ENCODE measurements at regions not wholly inside any gene's neighbourhood (a gene's known extent, or its start where the extent isn't known, plus 50 kb on each side); places are given as distances from the start of the nearest gene placed in this dataset.

DNA sequence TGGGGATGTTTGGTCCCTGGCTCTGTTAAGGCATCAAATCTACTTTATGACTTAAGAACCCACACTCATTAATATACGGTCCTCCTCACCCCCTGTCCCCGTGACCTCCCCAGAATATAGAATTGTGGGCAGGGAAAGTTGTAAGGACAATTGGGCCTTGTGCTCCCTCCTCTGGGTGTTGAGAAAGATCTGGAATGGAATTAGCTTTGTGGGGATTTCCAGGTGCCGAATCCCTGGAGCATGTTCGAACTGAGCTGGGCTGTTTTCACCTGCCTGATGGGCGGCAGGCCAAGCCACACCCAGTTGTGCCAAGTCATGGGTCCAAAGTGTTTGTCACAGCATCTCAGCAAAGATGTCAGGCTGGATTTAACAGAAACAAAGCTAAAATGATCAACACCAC is 349.3 kb upstream of the KLF3 start:
- Histone ChIP-seq H3K4me3 (no peak overlapping the region), H3K9me3 (no peaks in the 10 kb centered on the region), H3K4me1 (peaks cover 19 to 50% (median 28%) of the 10 kb centered on the region in 3 donors), H3K36me3 (no peaks in the 10 kb centered on the region), H3K27me3 (no peaks in the 10 kb centered on the region), H3K27ac (peak overlapping the region; percentile 71 to 86 (median 82))
- 35 to 55% methylated on average over 4 to 5 of the region's 5 CpGs for WGBS, 2 donors
- DNase-seq = no peak
- TF ChIP-seq, protein P1, sequence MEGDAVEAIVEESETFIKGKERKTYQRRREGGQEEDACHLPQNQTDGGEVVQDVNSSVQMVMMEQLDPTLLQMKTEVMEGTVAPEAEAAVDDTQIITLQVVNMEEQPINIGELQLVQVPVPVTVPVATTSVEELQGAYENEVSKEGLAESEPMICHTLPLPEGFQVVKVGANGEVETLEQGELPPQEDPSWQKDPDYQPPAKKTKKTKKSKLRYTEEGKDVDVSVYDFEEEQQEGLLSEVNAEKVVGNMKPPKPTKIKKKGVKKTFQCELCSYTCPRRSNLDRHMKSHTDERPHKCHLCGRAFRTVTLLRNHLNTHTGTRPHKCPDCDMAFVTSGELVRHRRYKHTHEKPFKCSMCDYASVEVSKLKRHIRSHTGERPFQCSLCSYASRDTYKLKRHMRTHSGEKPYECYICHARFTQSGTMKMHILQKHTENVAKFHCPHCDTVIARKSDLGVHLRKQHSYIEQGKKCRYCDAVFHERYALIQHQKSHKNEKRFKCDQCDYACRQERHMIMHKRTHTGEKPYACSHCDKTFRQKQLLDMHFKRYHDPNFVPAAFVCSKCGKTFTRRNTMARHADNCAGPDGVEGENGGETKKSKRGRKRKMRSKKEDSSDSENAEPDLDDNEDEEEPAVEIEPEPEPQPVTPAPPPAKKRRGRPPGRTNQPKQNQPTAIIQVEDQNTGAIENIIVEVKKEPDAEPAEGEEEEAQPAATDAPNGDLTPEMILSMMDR (IDR thresholded peaks at IDR 0.05) = no peak
- TF ChIP-seq POLR2A (IDR thresholded peaks at IDR 0.05) = no peak
- intact Hi-C loops (cut with DNase I) = loop anchor here (5.0 kb wide), 1 partner anchor 358 kb away; no protein-coding TSS in a partner anchor

DNA sequence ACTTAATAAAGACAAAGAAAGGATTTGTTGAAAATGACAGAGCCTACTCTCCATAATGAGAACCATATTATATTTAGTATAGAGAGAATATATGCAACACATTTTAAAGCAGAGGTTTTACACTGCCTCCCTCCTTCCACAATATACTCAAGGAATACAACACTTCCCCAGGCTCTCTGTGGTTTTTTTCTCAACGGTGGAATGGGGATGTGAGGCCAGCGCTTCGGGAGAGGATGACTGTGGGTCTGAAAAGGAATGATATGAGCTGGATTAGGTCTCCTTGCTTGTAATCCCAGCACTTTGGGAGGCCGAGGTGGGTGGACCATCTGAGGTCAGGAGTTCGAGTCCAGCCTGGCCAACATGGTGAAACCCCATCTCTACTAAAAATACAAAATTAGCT is 348.7 kb upstream of the KLF3 start:
- Histone ChIP-seq H3K4me1 (peaks cover 22 to 57% (median 33%) of the 10 kb centered on the region in 3 donors), H3K27ac (peak overlapping the region in 3 of 4 donors; percentile 25 to 86 (median 81)), H3K36me3 (no peaks in the 10 kb centered on the region), H3K9me3 (no peaks in the 10 kb centered on the region), H3K4me3 (no peak overlapping the region), H3K27me3 (no peaks in the 10 kb centered on the region)
- WGBS, 2 donors = 59 to 81% methylated on average over 3 to 5 of the region's 5 CpGs
- no peak for TF ChIP-seq POLR2A (IDR thresholded peaks at IDR 0.05)
- TF ChIP-seq, protein P1 (IDR thresholded peaks at IDR 0.05) = no peak
- no peak for DNase-seq
- intact Hi-C loops (cut with DNase I) = loop anchor here (5.0 kb wide), 1 partner anchor 357 kb away; no protein-coding TSS in a partner anchor

DNA sequence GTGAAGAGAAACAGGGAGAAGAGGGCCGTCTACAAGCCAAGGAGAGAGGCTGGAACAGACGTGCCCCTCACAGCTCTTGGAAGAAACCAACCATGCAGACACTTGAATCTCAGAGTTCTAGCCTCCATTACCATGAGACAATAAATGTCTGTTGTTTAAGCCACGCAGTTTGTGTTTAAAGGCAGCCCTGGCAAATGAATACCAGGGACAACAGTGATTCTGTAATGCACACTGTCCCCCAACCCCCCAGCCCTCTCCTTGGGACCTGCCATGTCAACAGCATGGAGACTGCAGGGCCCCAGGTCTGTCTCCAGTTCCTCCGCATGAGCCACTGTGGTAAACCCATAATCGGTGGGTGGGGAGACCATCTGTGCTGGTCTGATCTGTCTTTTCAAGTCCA is 348.0 kb upstream of the KLF3 start:
- 91 to 94% methylated on average over 5 of the region's 5 CpGs for WGBS, 2 donors
- peaks cover 22 to 63% (median 35%) of the 10 kb centered on the region in 3 donors for H3K4me1 ChIP-seq
- H3K27me3 ChIP-seq = no peaks in the 10 kb centered on the region
- intact Hi-C loops (cut with DNase I) = loop anchor here (5.0 kb wide), 1 partner anchor 356 kb away; no protein-coding TSS in a partner anchor
- H3K9me3 ChIP-seq = no peaks in the 10 kb centered on the region
- TF ChIP-seq, protein P1 (IDR thresholded peaks at IDR 0.05) = no peak
- TF ChIP-seq POLR2A (IDR thresholded peaks at IDR 0.05) = no peak
- H3K27ac ChIP-seq = peak overlapping the region in 2 of 4 donors; percentile 89 to 96
- H3K36me3 ChIP-seq = no peaks in the 10 kb centered on the region
- no peak for DNase-seq
- no peak overlapping the region for H3K4me3 ChIP-seq

DNA sequence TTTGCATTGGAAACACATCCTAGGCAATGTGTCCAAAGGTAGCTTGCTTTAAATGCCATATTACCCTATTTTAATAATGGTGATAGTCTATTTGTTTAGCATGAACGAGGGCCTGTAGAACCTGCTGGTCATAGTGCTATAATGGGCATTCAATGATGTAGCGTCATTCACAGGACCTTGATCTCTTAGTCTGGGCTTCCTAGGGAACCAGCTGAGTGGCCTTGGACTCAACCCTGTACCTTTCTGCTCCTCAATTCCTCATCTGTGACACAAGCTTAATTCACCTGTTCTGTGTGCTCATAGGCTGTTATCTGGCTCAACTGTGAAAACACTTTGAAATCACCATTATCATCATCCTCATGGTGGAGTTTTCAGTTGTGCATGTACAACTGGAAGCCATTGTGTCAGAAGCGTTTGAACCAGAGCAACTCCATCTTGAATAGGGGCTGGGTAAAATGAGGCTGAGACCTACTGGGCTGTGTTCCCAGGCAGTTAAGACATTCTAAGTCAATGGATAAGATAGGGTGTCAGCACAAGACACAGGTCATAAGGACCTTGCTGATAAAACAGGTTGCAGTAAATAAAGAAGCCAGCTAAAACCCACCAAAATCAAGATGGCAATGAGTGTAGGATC is 346.8 kb upstream of the KLF3 start:
- intact Hi-C loops (cut with DNase I) = loop anchor here (5.0 kb wide), 1 partner anchor 355 kb away; no protein-coding TSS in a partner anchor
- Histone ChIP-seq H3K4me3 (no peak overlapping the region), H3K9me3 (no peaks in the 10 kb centered on the region), H3K4me1 (peaks cover 22 to 63% (median 35%) of the 10 kb centered on the region in 3 donors), H3K27ac (peak overlapping the region in 3 of 4 donors; percentile 76 to 96 (median 89)), H3K36me3 (no peaks in the 10 kb centered on the region), H3K27me3 (no peaks in the 10 kb centered on the region)
- WGBS, 2 donors = 92 to 100% methylated on average over 3 of the region's 3 CpGs
- DNase-seq = no peak
- TF ChIP-seq, protein P1 (IDR thresholded peaks at IDR 0.05) = no peak
- no peak for TF ChIP-seq POLR2A (IDR thresholded peaks at IDR 0.05)

DNA sequence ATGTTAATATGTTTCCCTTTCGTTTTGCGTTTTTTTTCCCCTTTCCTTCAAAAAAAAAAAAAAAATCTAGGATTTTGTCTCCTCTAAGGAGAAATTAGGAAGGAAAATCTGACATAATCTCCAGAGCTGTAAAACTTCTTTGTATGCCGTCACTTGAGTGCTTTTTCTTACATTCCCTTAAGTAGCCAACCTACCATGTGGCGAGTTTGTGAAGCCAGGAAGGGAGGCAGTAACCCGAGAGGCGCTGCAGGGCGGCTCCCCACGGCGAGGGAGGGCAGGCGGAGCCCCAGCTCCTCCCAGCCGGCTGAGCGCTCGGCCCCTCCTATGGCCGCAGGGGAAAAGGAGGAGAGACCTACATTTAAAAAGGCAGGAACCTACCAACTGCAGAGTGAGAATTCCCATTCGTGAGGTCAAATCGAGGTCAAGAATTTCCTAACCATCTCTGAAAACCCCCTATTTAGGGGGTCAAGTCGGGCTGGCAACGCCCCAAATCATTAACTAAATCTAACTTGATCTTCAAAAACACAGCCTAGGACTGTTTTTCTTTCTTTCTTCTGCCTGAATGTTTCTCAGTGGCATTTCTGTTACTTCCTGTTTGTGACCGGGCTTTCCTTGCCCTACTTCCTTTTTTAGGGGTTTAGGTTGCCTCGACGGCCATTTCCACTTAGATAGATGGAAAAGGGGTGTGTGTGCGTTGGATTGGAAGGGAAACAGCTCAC is 345.1 kb upstream of the KLF3 start:
- Histone ChIP-seq H3K4me1 (peaks cover 16 to 65% (median 39%) of the 10 kb centered on the region in 3 donors), H3K36me3 (no peaks in the 10 kb centered on the region), H3K9me3 (no peaks in the 10 kb centered on the region), H3K27ac (peak overlapping the region; percentile 76 to 96 (median 90)), H3K4me3 (peak overlapping the region in 3 of 4 donors; percentile 19 to 60 (median 32)), H3K27me3 (no peaks in the 10 kb centered on the region)
- peak; percentile 40 for DNase-seq
- 0 to 1% methylated on average over 11 to 22 of the region's 22 CpGs for WGBS, 2 donors
- intact Hi-C loops (cut with DNase I) = loop anchor here (5.0 kb wide), 1 partner anchor 353 kb away; no protein-coding TSS in a partner anchor
- peak in 1 of 4 donors; percentile 49 for TF ChIP-seq POLR2A (IDR thresholded peaks at IDR 0.05)
- TF ChIP-seq, protein P1 (IDR thresholded peaks at IDR 0.05) = peak in 2 of 6 experiments; percentile 23 to 32
